ENCODE measurements at regions not wholly inside any gene's neighbourhood (a gene's known extent, or its start where the extent isn't known, plus 50 kb on each side); places are given as distances from the start of the nearest gene placed in this dataset.
"Not testable (repeated sequence)": the region's sequence is repeated elsewhere in the genome, so short reads cannot be mapped to it uniquely, and the experiment has no call there.

- TF ChIP-seq CTCF (IDR thresholded peaks at IDR 0.05), result no peak
- Histone ChIP-seq H3K36me3 (no peaks in the 10 kb centered on the region), H3K9me3 (no peaks in the 10 kb centered on the region), H3K4me3 (ENCODE audit: low read depth in 1 of 2, low read length in 1 of 2) (no peak overlapping the region), H3K4me1 (ENCODE audit: control insufficient read depth in 1 of 2, insufficient read depth in 1 of 2, low read depth in 1 of 2, low read length in 1 of 2) (no peaks in the 10 kb centered on the region), H3K27me3 (no peaks in the 10 kb centered on the region), H3K27ac (no peak overlapping the region)
Measured at GRCh38 chr18:22284581-22285360, 115.4 kb downstream of the GATA6 start.

- H3K27me3 ChIP-seq; H3K36me3 ChIP-seq; H3K27ac ChIP-seq; H3K9me3 ChIP-seq; H3K4me3 ChIP-seq (ENCODE audit: low read depth in 1 of 2, low read length in 1 of 2); H3K4me1 ChIP-seq (ENCODE audit: control insufficient read depth in 1 of 2, insufficient read depth in 1 of 2, low read depth in 1 of 2, low read length in 1 of 2): not testable (repeated sequence)
Measured at GRCh38 chr18:22283855-22284254, 114.5 kb downstream of the GATA6 start.

- Histone ChIP-seq H3K27me3 (no peaks in the 10 kb centered on the region), H3K36me3 (no peaks in the 10 kb centered on the region), H3K9me3 (no peaks in the 10 kb centered on the region), H3K4me3 (ENCODE audit: low read depth in 1 of 2, low read length in 1 of 2) (no peak overlapping the region), H3K4me1 (ENCODE audit: control insufficient read depth in 1 of 2, insufficient read depth in 1 of 2, low read depth in 1 of 2, low read length in 1 of 2) (no peaks in the 10 kb centered on the region), H3K27ac (no peak overlapping the region)
- no peak for TF ChIP-seq CTCF (IDR thresholded peaks at IDR 0.05)
Measured at GRCh38 chr18:22283397-22283796, 114.0 kb downstream of the GATA6 start.

DNA sequence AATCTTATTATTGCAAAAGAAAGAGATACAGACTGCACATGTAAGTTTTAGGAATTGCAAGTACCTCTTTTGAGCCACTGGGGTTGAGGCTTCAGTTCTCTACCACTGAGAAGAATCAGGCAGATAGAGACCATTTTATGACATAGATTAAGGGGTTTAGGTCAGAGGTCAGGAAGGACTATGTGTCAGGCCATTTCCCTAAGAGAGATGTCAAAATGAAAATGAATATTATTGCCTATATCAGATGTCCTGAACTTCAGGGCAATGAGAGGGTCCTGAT lies 113.7 kb downstream of the GATA6 start:
- no peak for TF ChIP-seq CTCF (IDR thresholded peaks at IDR 0.05)
- H3K27me3 ChIP-seq, result no peaks in the 10 kb centered on the region
- H3K4me1 ChIP-seq (ENCODE audit: control insufficient read depth in 1 of 2, insufficient read depth in 1 of 2, low read depth in 1 of 2, low read length in 1 of 2), result no peaks in the 10 kb centered on the region
- H3K36me3 ChIP-seq, result no peaks in the 10 kb centered on the region
- no peak overlapping the region for H3K27ac ChIP-seq
- H3K9me3 ChIP-seq, result no peaks in the 10 kb centered on the region
- H3K4me3 ChIP-seq (ENCODE audit: low read depth in 1 of 2, low read length in 1 of 2), result no peak overlapping the region

DNA sequence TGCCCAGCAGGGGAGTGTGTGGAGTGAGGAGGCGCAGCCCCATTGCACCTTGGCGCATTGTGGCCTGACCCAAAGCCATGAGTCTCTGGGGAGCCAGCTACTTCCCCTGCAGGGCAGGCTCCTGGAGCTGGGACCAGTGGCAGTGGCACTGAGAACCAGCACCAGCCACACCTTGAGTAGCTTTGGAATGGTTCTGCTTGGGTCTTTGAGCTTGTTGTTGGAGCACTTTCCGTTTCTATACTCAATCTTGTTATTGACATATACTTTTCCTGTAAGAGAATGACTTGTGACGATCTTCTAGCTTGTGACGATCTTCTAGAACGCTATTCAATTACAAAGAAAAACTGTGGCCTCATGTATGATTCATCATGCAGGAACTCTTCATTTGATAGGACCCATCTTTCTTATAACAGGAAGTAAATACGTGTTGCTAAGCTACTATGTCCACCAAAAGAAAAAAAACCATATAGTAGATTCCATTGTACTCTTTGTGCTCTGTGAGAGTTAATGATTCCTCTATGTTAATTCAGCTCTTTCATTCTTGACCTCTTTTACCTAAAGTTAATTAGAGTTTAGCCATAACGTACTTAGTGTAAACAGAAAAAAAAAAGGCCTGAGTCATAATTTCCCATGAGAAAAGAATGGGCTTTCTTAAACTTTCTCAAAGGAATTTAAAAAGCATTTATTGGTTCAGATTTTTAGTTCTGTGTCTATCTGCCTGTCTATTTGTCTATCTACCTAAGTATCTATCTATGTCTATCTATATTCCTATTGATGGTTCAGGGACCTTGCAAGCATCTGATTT lies 113.1 kb downstream of the GATA6 start:
- Histone ChIP-seq H3K4me3 (ENCODE audit: low read depth in 1 of 2, low read length in 1 of 2) (no peak overlapping the region), H3K36me3 (no peaks in the 10 kb centered on the region), H3K9me3 (no peaks in the 10 kb centered on the region), H3K27ac (no peak overlapping the region), H3K27me3 (no peaks in the 10 kb centered on the region), H3K4me1 (ENCODE audit: control insufficient read depth in 1 of 2, insufficient read depth in 1 of 2, low read depth in 1 of 2, low read length in 1 of 2) (no peaks in the 10 kb centered on the region)
- TF ChIP-seq CTCF (IDR thresholded peaks at IDR 0.05), result no peak

DNA sequence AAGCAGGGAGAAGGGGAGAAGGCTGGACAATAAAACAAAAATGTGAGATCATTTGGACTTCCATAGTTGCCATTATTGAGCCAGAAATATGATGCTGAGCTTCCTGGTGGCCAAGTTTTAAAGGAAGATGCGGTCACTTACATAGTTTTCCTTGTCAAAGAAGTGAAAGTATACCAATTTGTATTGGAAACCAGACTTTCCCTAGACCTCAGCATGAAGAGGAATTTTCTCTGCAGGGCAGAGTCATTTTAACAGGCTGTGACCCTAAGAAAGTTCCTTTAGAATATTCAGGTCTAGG lies 111.0 kb downstream of the GATA6 start:
- Histone ChIP-seq H3K9me3 (no peaks in the 10 kb centered on the region), H3K4me1 (ENCODE audit: control insufficient read depth in 1 of 2, insufficient read depth in 1 of 2, low read depth in 1 of 2, low read length in 1 of 2) (no peaks in the 10 kb centered on the region), H3K27ac (no peak overlapping the region), H3K36me3 (no peaks in the 10 kb centered on the region), H3K27me3 (no peaks in the 10 kb centered on the region), H3K4me3 (ENCODE audit: low read depth in 1 of 2, low read length in 1 of 2) (no peak overlapping the region)
- no peak for TF ChIP-seq CTCF (IDR thresholded peaks at IDR 0.05)
